Neural crest cell (in vitro differentiated cells): ENCODE measurements at regions not wholly inside any gene's neighbourhood (a gene's known extent, or its start where the extent isn't known, plus 50 kb on each side); places are given as distances from the start of the nearest gene placed in this dataset.

Experiments
- DNase-seq: peaks from one replicate; pipeline ENCODE4 v3.0.0; 2021; ENCODE audit warnings: low read depth, mixed read lengths, low spot score
- H3K27ac Mint-ChIP-seq: one replicate; pipeline ENCODE4 v1.8.0; 2021; ENCODE audit warnings: mild to moderate bottlenecking, mixed read lengths; ENCODE audit not compliant: unreplicated experiment
- H3K27me3 Mint-ChIP-seq: 2 replicates; pipeline ENCODE4 v1.8.0; 2021; ENCODE audit warnings: low read depth, mild to moderate bottlenecking, mixed read lengths
- H3K36me3 Mint-ChIP-seq: 2 replicates; pipeline ENCODE4 v1.8.0; 2021; ENCODE audit warnings: low read depth, mild to moderate bottlenecking, mixed read lengths
- H3K4me1 Mint-ChIP-seq: 2 replicates; pipeline ENCODE4 v1.8.0; 2021; ENCODE audit warnings: mixed read lengths
- H3K4me3 Mint-ChIP-seq: one replicate; pipeline ENCODE4 v1.8.0; 2021; ENCODE audit warnings: mild to moderate bottlenecking, mixed read lengths
- H3K9me3 Mint-ChIP-seq: 2 replicates; pipeline ENCODE4 v1.8.0; 2021; ENCODE audit warnings: mixed read lengths
- TF ChIP-seq, protein P1 (sequence below): fragments of 200-600 bp; sonication (generic); conservative IDR thresholded peaks from 2 replicates; pipeline ENCODE4 v1.5.0; 2021; ENCODE audit warnings: antibody characterized with exemption, mild to moderate bottlenecking

DNA sequence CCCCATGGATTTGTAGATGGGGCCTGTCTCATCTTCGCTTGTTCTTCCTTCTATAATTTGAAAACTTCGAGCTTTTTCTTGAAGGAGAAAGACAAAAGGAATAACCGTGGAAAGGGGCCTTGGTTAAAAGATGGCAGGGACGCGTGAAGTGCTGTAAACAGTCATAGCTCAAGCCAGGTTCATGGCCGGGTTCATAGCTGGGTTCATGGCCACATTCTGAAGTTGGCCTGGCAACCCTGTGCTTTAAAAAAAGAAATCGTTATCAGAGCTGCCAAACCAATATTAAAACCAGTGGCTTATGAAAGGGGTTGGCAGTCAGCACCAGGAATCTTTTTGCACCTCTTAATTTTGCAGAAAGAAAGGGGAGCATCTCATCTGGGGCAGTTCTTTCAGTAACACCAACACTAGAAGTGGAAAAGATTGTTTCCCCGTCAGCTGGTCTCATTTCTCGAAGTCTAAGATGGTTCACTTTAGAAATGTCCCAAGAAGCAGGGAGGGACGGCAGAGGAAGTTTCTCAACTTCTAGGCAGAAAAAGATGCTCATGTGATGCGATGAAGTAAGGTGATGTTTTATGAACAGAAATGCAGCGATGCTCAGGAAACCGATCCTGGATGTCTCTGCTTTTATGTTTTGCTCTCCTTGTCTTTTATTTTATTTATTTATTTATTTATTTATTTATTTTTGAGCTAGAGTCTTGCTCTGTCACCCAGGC is 193.1 kb upstream of the TBX3 start:
- H3K27me3 Mint-ChIP-seq = no peaks in the 10 kb centered on the region
- H3K9me3 Mint-ChIP-seq = no peaks in the 10 kb centered on the region
- no peak overlapping the region for H3K27ac Mint-ChIP-seq
- H3K4me1 Mint-ChIP-seq = peaks cover 7% of the 10 kb centered on the region
- H3K4me3 Mint-ChIP-seq = no peak overlapping the region
- DNase-seq = no peak
- TF ChIP-seq, protein P1, sequence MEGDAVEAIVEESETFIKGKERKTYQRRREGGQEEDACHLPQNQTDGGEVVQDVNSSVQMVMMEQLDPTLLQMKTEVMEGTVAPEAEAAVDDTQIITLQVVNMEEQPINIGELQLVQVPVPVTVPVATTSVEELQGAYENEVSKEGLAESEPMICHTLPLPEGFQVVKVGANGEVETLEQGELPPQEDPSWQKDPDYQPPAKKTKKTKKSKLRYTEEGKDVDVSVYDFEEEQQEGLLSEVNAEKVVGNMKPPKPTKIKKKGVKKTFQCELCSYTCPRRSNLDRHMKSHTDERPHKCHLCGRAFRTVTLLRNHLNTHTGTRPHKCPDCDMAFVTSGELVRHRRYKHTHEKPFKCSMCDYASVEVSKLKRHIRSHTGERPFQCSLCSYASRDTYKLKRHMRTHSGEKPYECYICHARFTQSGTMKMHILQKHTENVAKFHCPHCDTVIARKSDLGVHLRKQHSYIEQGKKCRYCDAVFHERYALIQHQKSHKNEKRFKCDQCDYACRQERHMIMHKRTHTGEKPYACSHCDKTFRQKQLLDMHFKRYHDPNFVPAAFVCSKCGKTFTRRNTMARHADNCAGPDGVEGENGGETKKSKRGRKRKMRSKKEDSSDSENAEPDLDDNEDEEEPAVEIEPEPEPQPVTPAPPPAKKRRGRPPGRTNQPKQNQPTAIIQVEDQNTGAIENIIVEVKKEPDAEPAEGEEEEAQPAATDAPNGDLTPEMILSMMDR = no peak
- H3K36me3 Mint-ChIP-seq = no peaks in the 10 kb centered on the region

DNA sequence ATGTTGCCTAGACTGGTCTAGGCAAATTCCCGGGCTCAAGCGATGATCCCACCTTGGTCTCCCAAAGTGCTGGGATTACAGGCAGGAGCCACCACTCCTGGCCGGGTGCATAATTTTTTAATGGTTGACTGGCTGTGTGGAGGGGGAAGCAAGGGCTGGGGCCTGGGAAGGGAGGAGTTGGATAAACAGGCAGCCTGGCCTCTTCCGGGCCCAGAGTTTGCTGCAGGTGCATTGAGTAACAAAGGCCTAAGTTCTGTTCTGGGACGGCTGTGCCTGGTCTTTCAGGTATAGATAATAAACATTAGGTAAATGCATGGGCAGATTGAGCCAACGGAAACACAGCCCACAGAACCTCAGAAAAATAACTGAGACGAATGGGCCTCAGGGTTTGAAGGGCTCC is 191.3 kb upstream of the TBX3 start:
- no peak overlapping the region for H3K4me3 Mint-ChIP-seq
- TF ChIP-seq, protein P1 = no peak
- no peaks in the 10 kb centered on the region for H3K27me3 Mint-ChIP-seq
- H3K4me1 Mint-ChIP-seq = peaks cover 7% of the 10 kb centered on the region
- no peaks in the 10 kb centered on the region for H3K9me3 Mint-ChIP-seq
- H3K36me3 Mint-ChIP-seq = no peaks in the 10 kb centered on the region
- no peak for DNase-seq
- no peak overlapping the region for H3K27ac Mint-ChIP-seq

DNA sequence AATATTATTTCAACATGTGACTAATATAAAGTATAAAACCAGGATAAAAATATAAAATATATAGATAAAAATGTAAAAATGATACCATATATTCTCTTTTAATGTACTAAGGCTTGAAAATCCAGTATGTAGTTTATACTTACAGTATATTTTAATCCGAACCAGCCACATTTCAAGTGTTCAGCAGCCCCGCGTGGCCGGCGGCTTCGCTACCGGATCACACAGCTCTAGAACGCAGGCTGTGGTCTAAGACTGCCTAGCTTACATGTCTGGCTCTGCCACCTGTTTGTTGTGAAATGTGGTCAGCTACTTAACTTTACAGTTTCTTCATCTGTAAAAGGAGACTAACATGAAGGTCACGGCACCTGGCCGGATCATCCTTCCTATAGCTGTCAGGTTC is 189.7 kb upstream of the TBX3 start:
- no peaks in the 10 kb centered on the region for H3K36me3 Mint-ChIP-seq
- TF ChIP-seq, protein P1 = no peak
- peaks cover 7% of the 10 kb centered on the region for H3K4me1 Mint-ChIP-seq
- H3K4me3 Mint-ChIP-seq = no peak overlapping the region
- no peaks in the 10 kb centered on the region for H3K27me3 Mint-ChIP-seq
- no peak overlapping the region for H3K27ac Mint-ChIP-seq
- H3K9me3 Mint-ChIP-seq = no peaks in the 10 kb centered on the region
- no peak for DNase-seq

DNA sequence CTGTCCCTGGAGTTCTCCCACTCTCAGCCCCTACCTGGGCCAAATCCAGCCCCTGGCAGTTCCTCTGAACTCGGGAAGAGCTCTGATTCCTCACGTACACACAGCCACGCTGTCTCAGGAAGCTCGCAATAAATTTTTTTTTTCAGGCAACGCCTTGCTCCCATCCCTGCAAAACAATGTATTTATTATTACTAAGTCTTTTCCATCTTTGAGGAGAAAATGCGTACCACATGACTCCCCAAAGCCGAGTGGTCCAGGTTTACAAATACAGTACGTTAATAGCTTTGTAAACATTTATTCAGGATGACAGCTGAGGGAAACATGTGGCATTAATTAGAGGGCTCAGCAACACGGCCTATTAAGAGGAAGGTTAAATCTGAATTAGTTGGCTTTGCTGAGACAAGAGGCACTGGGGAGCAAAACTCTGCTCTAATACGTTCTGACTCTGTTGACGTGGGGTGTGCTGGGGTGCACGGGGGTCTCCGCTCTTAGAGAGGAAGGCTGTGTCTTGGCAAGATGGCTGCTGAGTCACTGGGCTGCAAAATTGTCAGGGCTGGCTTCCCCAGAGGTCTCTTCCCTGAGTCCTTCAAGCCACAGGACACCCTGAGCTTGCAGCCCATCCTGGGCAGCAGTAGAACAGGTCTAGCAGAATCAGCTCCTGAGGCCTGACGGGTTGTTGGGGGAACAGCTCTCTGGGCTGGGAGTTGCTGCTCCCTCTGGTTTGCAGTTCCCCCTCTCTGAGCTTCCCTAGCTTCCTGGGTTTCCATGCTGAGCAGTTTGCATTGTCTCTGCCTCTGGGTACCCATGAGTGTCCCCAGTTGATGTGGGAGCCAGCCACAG is 185.2 kb upstream of the TBX3 start:
- H3K36me3 Mint-ChIP-seq = no peaks in the 10 kb centered on the region
- no peak overlapping the region for H3K27ac Mint-ChIP-seq
- no peaks in the 10 kb centered on the region for H3K9me3 Mint-ChIP-seq
- peaks cover 3% of the 10 kb centered on the region for H3K27me3 Mint-ChIP-seq
- TF ChIP-seq, protein P1 = no peak
- H3K4me1 Mint-ChIP-seq = peaks cover 15% of the 10 kb centered on the region
- H3K4me3 Mint-ChIP-seq = no peak overlapping the region
- no peak for DNase-seq

DNA sequence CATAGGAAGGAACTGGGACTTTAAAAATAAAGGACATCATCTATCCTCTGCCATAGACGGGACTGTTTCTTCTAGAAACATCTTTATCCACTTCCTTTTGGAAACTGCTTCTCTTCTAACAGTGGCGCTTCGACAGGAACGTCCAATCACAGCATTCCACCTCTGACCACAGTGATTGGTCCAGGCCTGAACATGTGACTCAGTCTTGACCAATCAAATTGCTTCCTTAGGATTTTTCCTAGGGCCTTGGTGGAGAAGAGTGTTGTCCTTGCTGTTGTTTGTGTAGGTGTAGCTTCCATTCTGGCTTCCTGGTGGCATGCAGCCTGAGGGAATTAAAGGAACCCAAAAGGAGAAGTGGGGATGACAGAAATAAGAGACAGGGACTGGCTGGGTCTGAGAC is 182.4 kb upstream of the TBX3 start:
- Mint-ChIP-seq H3K27ac (no peak overlapping the region), H3K4me3 (no peak overlapping the region), H3K9me3 (no peaks in the 10 kb centered on the region), H3K27me3 (peaks cover 3% of the 10 kb centered on the region), H3K4me1 (peaks cover 15% of the 10 kb centered on the region), H3K36me3 (no peaks in the 10 kb centered on the region)
- no peak for DNase-seq
- TF ChIP-seq, protein P1 = no peak
